H9 (cell line): ENCODE measurements at regions not wholly inside any gene's neighbourhood (a gene's known extent, or its start where the extent isn't known, plus 50 kb on each side); places are given as distances from the start of the nearest gene placed in this dataset.

ENCODE experiments used
- DNase-seq: peaks from one replicate; pipeline ENCODE4 v3.0.0-alpha.2; 2017
- H2AFZ ChIP-seq: one replicate; pipeline ENCODE4 v1.6.1; 2013; ENCODE audit warnings: mild to moderate bottlenecking, low read length, control low read depth, moderate library complexity
- H2AK5ac ChIP-seq: 2 replicates; pipeline ENCODE4 v1.6.1; 2013; ENCODE audit warnings: low read length, control low read depth, mixed read lengths; ENCODE audit not compliant: insufficient read length
- H2BK120ac ChIP-seq: one replicate; pipeline ENCODE4 v1.6.1; 2013; ENCODE audit warnings: low read depth, mild to moderate bottlenecking, low read length, control low read depth, inconsistent platforms; ENCODE audit not compliant: poor library complexity, severe bottlenecking
- H2BK12ac ChIP-seq: 2 replicates; pipeline ENCODE4 v1.6.1; 2013; ENCODE audit warnings: low read length, control low read depth, mixed read lengths, low read depth; ENCODE audit not compliant: insufficient read length
- H2BK15ac ChIP-seq: 2 replicates; pipeline ENCODE4 v1.6.1; 2013; ENCODE audit warnings: low read depth, low read length, control low read depth
- H2BK20ac ChIP-seq: one replicate; pipeline ENCODE4 v1.6.1; 2013; ENCODE audit warnings: low read depth, mild to moderate bottlenecking, low read length, control low read depth, inconsistent platforms; ENCODE audit not compliant: poor library complexity, severe bottlenecking
- H2BK5ac ChIP-seq: 2 replicates; pipeline ENCODE4 v1.6.1; 2013; ENCODE audit warnings: low read length, control low read depth, mixed read lengths; ENCODE audit not compliant: insufficient read length
- H3K14ac ChIP-seq: 2 replicates; pipeline ENCODE4 v1.6.1; 2013; ENCODE audit warnings: low read length, control low read depth; ENCODE audit not compliant: insufficient read depth
- H3K18ac ChIP-seq: 2 replicates; pipeline ENCODE4 v1.6.1; 2013; ENCODE audit warnings: low read depth, mild to moderate bottlenecking, mixed read lengths, low read length, control low read depth; ENCODE audit not compliant: insufficient read length
- H3K23ac ChIP-seq: 2 replicates; pipeline ENCODE4 v1.6.1; 2013; ENCODE audit warnings: low read length, control low read depth, mixed read lengths, low read depth; ENCODE audit not compliant: insufficient read length
- H3K23me2 ChIP-seq: 2 replicates; pipeline ENCODE4 v1.6.1; 2013; ENCODE audit warnings: low read depth, mild to moderate bottlenecking, mixed read lengths, low read length, control low read depth; ENCODE audit not compliant: insufficient read length, poor library complexity, severe bottlenecking
- H3K27ac ChIP-seq: 2 replicates; pipeline ENCODE4 v1.5.1; 2013; ENCODE audit warnings: low read length, control low read depth, mixed read lengths, low read depth; ENCODE audit not compliant: insufficient read length
- H3K27me3 ChIP-seq: 2 replicates; pipeline ENCODE4 v1.6.1; 2013; ENCODE audit warnings: low read length, control low read depth, inconsistent platforms; ENCODE audit not compliant: insufficient read depth
- H3K4ac ChIP-seq: 2 replicates; pipeline ENCODE4 v1.6.1; 2013; ENCODE audit warnings: low read depth, mild to moderate bottlenecking, control low read depth, inconsistent platforms, low read length, moderate library complexity
- H3K4me1 ChIP-seq: 2 replicates; pipeline ENCODE4 v1.6.1; 2013; ENCODE audit warnings: low read length, control low read depth, inconsistent platforms; ENCODE audit not compliant: insufficient read depth
- H3K4me2 ChIP-seq: 2 replicates; pipeline ENCODE4 v1.6.1; 2013; ENCODE audit warnings: low read length, control low read depth, mixed read lengths; ENCODE audit not compliant: insufficient read length, insufficient read depth
- H3K56ac ChIP-seq: 2 replicates; pipeline ENCODE4 v1.6.1; 2013; ENCODE audit warnings: low read depth, mild to moderate bottlenecking, mixed read lengths, low read length, control low read depth; ENCODE audit not compliant: insufficient read length
- H3K79me1 ChIP-seq: 2 replicates; pipeline ENCODE4 v1.6.1; 2013; ENCODE audit warnings: low read depth, mild to moderate bottlenecking, moderate library complexity, low read length, control low read depth, inconsistent platforms; ENCODE audit not compliant: insufficient read depth, poor library complexity, severe bottlenecking
- H3K79me2 ChIP-seq: 2 replicates; pipeline ENCODE4 v1.6.1; 2013; ENCODE audit warnings: low read length, control low read depth, inconsistent platforms; ENCODE audit not compliant: insufficient read depth
- H3K9ac ChIP-seq: 2 replicates; pipeline ENCODE4 v1.6.1; 2013; ENCODE audit warnings: low read length, control low read depth, mixed read lengths; ENCODE audit not compliant: insufficient read length; ENCODE audit errors: extremely low read depth
- H3K9me3 ChIP-seq: one replicate; pipeline ENCODE4 v1.6.1; 2013; ENCODE audit warnings: low read depth, low read length, inconsistent platforms; ENCODE audit not compliant: control insufficient read depth
- H3T11ph ChIP-seq: one replicate; pipeline ENCODE4 v1.6.1; 2013; ENCODE audit warnings: mild to moderate bottlenecking, low read length, control low read depth, inconsistent platforms
- H4K20me1 ChIP-seq: one replicate; pipeline ENCODE4 v1.6.1; 2013; ENCODE audit not compliant: control insufficient read depth, insufficient read length, insufficient read depth
- H4K5ac ChIP-seq: 2 replicates; pipeline ENCODE4 v1.6.1; 2013; ENCODE audit warnings: low read depth, mild to moderate bottlenecking, mixed read lengths, low read length, control low read depth; ENCODE audit not compliant: insufficient read length
- H4K8ac ChIP-seq: replicated peaks from 2 replicates; pipeline ENCODE4 v1.6.1; 2013; ENCODE audit warnings: low read length, control low read depth, mixed read lengths, low read depth; ENCODE audit not compliant: insufficient read length
- H4K91ac ChIP-seq: 2 replicates; pipeline ENCODE4 v1.6.1; 2013; ENCODE audit warnings: low read depth, mild to moderate bottlenecking, moderate library complexity, mixed read lengths, low read length, control low read depth; ENCODE audit not compliant: insufficient read length
- H3K27ac Mint-ChIP-seq, 3 experiments: 2 replicates in 2 of 3; 3 replicates in 1 of 3; pipeline ENCODE4 v1.8.0; 2020 to 2021; ENCODE audit warnings: mixed read lengths in 3 of 3, mild to moderate bottlenecking in 1 of 3, moderate library complexity in 1 of 3
- H3K27me3 Mint-ChIP-seq: 2 replicates; pipeline ENCODE4 v1.8.0; 2021; ENCODE audit warnings: low read depth, mild to moderate bottlenecking, moderate library complexity, mixed read lengths
- H3K36me3 Mint-ChIP-seq, 3 experiments: 2 replicates in 2 of 3; 3 replicates in 1 of 3; pipeline ENCODE4 v1.8.0; 2020 to 2021; ENCODE audit warnings: low read depth in 3 of 3, mixed read lengths in 3 of 3; ENCODE audit not compliant: insufficient read depth in 1 of 3
- H3K4me1 Mint-ChIP-seq, 2 experiments: 2 replicates each; pipeline ENCODE4 v1.8.0; 2020; ENCODE audit warnings: mixed read lengths in 2 of 2
- H3K4me3 Mint-ChIP-seq, 2 experiments: 2 replicates in 1 of 2; 3 replicates in 1 of 2; pipeline ENCODE4 v1.8.0; 2020 to 2021; ENCODE audit warnings: mild to moderate bottlenecking in 2 of 2, mixed read lengths in 2 of 2, moderate library complexity in 1 of 2
- H3K9me3 Mint-ChIP-seq, 2 experiments: 2 replicates in 1 of 2; 3 replicates in 1 of 2; pipeline ENCODE4 v1.8.0; 2020; ENCODE audit warnings: mild to moderate bottlenecking in 2 of 2, mixed read lengths in 2 of 2, moderate library complexity in 1 of 2
- CTCF ChIP-seq: fragments of 200-600 bp; sonication (generic); conservative IDR thresholded peaks from 3 replicates; pipeline ENCODE4 v1.8.0; 2021; ENCODE audit warnings: antibody characterized with exemption, mild to moderate bottlenecking

GRCh38 chr11:30707110-30707509 lies 121.0 kb upstream of the MPPED2 start:
- H3K9me3 ChIP-seq, result no peaks in the 10 kb centered on the region
- H4K20me1 ChIP-seq, result no peaks in the 10 kb centered on the region
- H3K14ac ChIP-seq, result no peak overlapping the region
- no peak overlapping the region for H3T11ph ChIP-seq
- no peak overlapping the region for H3K4ac ChIP-seq
- no peak overlapping the region for H2BK12ac ChIP-seq
- no peaks in the 10 kb centered on the region for H3K79me2 ChIP-seq
- H4K8ac ChIP-seq, result no peak overlapping the region
- H3K9ac ChIP-seq, result no peak overlapping the region
- no peak overlapping the region for H3K23ac ChIP-seq
- H2BK120ac ChIP-seq, result no peak overlapping the region
- H3K4me2 ChIP-seq, result no peak overlapping the region
- H3K4me3 Mint-ChIP-seq, result no peak overlapping the region
- no peak overlapping the region for H2AFZ ChIP-seq
- no peaks in the 10 kb centered on the region for H3K4me1 Mint-ChIP-seq
- no peaks in the 10 kb centered on the region for H3K4me1 ChIP-seq
- no peaks in the 10 kb centered on the region for H3K79me1 ChIP-seq
- no peak overlapping the region for H2BK15ac ChIP-seq
- H3K27me3 ChIP-seq, result no peaks in the 10 kb centered on the region
- H3K56ac ChIP-seq, result no peak overlapping the region
- H3K27ac Mint-ChIP-seq, result no peak overlapping the region
- H3K23me2 ChIP-seq, result no peaks in the 10 kb centered on the region
- no peak overlapping the region for H2AK5ac ChIP-seq
- TF ChIP-seq CTCF, result no peak
- no peak overlapping the region for H2BK5ac ChIP-seq
- no peaks in the 10 kb centered on the region for H3K9me3 Mint-ChIP-seq
- no peak overlapping the region for H2BK20ac ChIP-seq
- no peak overlapping the region for H4K5ac ChIP-seq
- no peak overlapping the region for H3K27ac ChIP-seq
- H3K18ac ChIP-seq, result no peak overlapping the region
- H4K91ac ChIP-seq, result no peak overlapping the region
- DNase-seq, result no peak
- no peaks in the 10 kb centered on the region; a peak in 1 of 7 replicates for H3K36me3 Mint-ChIP-seq
- no peaks in the 10 kb centered on the region for H3K27me3 Mint-ChIP-seq
